Neural cell (in vitro differentiated cells): ENCODE measurements at regions not wholly inside any gene's neighbourhood (a gene's known extent, or its start where the extent isn't known, plus 50 kb on each side); places are given as distances from the start of the nearest gene placed in this dataset.

Experiments used
- CTCF ChIP-seq: fragments of 450-650 bp; IDR thresholded peaks from 2 replicates; pipeline ENCODE4 v1.5.1; 2014; ENCODE audit warnings: antibody characterized with exemption, mild to moderate bottlenecking, moderate library complexity; ENCODE audit not compliant: poor library complexity, severe bottlenecking
- EP300 ChIP-seq: fragments of 450-650 bp; conservative IDR thresholded peaks from 2 replicates; pipeline ENCODE4 v1.6.1; 2014; ENCODE audit warnings: antibody characterized with exemption, mild to moderate bottlenecking, moderate library complexity; ENCODE audit not compliant: poor library complexity, severe bottlenecking
- EZH2 ChIP-seq: fragments of 200-600, 300-800 bp; shearing (Covaris generic), sonication (generic); IDR thresholded peaks from 2 replicates; pipeline ENCODE4 v1.6.1; 2014; ENCODE audit warnings: antibody characterized with exemption, low read length, borderline replicate concordance, mild to moderate bottlenecking; ENCODE audit not compliant: insufficient read depth, poor library complexity, severe bottlenecking
- POLR2AphosphoS5 ChIP-seq: IDR thresholded peaks from 2 replicates; pipeline ENCODE4 v1.6.1; 2012
- SMC3 ChIP-seq: fragments of 450-650 bp; conservative IDR thresholded peaks from 2 replicates; pipeline ENCODE4 v1.6.1; 2014; ENCODE audit warnings: antibody characterized with exemption, mild to moderate bottlenecking, moderate library complexity; ENCODE audit not compliant: poor library complexity
- TF ChIP-seq, protein P1 (sequence below): IDR thresholded peaks from 2 replicates; pipeline ENCODE4 v1.6.1; 2012; ENCODE audit warnings: borderline replicate concordance

GRCh38 chr22:26768952-26769351, 111.6 kb downstream of the MIAT start:
- TF ChIP-seq, protein P1, sequence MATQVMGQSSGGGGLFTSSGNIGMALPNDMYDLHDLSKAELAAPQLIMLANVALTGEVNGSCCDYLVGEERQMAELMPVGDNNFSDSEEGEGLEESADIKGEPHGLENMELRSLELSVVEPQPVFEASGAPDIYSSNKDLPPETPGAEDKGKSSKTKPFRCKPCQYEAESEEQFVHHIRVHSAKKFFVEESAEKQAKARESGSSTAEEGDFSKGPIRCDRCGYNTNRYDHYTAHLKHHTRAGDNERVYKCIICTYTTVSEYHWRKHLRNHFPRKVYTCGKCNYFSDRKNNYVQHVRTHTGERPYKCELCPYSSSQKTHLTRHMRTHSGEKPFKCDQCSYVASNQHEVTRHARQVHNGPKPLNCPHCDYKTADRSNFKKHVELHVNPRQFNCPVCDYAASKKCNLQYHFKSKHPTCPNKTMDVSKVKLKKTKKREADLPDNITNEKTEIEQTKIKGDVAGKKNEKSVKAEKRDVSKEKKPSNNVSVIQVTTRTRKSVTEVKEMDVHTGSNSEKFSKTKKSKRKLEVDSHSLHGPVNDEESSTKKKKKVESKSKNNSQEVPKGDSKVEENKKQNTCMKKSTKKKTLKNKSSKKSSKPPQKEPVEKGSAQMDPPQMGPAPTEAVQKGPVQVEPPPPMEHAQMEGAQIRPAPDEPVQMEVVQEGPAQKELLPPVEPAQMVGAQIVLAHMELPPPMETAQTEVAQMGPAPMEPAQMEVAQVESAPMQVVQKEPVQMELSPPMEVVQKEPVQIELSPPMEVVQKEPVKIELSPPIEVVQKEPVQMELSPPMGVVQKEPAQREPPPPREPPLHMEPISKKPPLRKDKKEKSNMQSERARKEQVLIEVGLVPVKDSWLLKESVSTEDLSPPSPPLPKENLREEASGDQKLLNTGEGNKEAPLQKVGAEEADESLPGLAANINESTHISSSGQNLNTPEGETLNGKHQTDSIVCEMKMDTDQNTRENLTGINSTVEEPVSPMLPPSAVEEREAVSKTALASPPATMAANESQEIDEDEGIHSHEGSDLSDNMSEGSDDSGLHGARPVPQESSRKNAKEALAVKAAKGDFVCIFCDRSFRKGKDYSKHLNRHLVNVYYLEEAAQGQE, result no peak
- no peak for TF ChIP-seq CTCF
- no peak for TF ChIP-seq POLR2AphosphoS5
- no peak for TF ChIP-seq EZH2
- TF ChIP-seq EP300, result no peak
- TF ChIP-seq SMC3, result no peak
